ENCODE measurements at regions not wholly inside any gene's neighbourhood (a gene's known extent, or its start where the extent isn't known, plus 50 kb on each side); places are given as distances from the start of the nearest gene placed in this dataset.

- Histone ChIP-seq H3K4me1 (ENCODE audit: insufficient read depth, low read length) (no peaks in the 10 kb centered on the region), H3K27me3 (ENCODE audit: insufficient read depth, low read length) (no peaks in the 10 kb centered on the region), H3K9me3 (ENCODE audit: low read depth, low read length) (no peaks in the 10 kb centered on the region), H3K4me3 (ENCODE audit: insufficient read depth, low read length) (no peak overlapping the region), H3K79me2 (ENCODE audit: insufficient read depth, low read length) (no peaks in the 10 kb centered on the region), H3K27ac (ENCODE audit: low read depth, low read length) (no peak overlapping the region), H2AFZ (ENCODE audit: low read length) (no peak overlapping the region), H4K20me1 (ENCODE audit: insufficient read depth, low read length) (no peaks in the 10 kb centered on the region), H3K4me2 (ENCODE audit: insufficient read depth, low read length) (no peak overlapping the region), H3K36me3 (ENCODE audit: insufficient read depth, low read length) (no peaks in the 10 kb centered on the region)
- no peak for DNase-seq (ENCODE audit: insufficient read length, low spot score, missing footprints)
- no peak for TF ChIP-seq CTCF (IDR thresholded peaks at IDR 0.05; ENCODE audit: extremely low read depth, low read depth, low read length)
These were observed 701.8 kb downstream of the ZPLD1 start for GRCh38 chr3:103136621-103137020.

GRCh38 chr3:103137830-103138229, 703.0 kb downstream of the ZPLD1 start:
- H3K4me1 ChIP-seq (ENCODE audit: insufficient read depth, low read length) = no peaks in the 10 kb centered on the region
- no peak overlapping the region for H2AFZ ChIP-seq (ENCODE audit: low read length)
- H3K27me3 ChIP-seq (ENCODE audit: insufficient read depth, low read length) = no peaks in the 10 kb centered on the region
- no peaks in the 10 kb centered on the region for H3K36me3 ChIP-seq (ENCODE audit: insufficient read depth, low read length)
- H3K4me2 ChIP-seq (ENCODE audit: insufficient read depth, low read length) = no peak overlapping the region
- no peak for DNase-seq (ENCODE audit: insufficient read length, low spot score, missing footprints)
- H3K27ac ChIP-seq (ENCODE audit: low read depth, low read length) = no peak overlapping the region
- H4K20me1 ChIP-seq (ENCODE audit: insufficient read depth, low read length) = no peaks in the 10 kb centered on the region
- H3K9me3 ChIP-seq (ENCODE audit: low read depth, low read length) = no peaks in the 10 kb centered on the region
- no peaks in the 10 kb centered on the region for H3K79me2 ChIP-seq (ENCODE audit: insufficient read depth, low read length)
- no peak overlapping the region for H3K4me3 ChIP-seq (ENCODE audit: insufficient read depth, low read length)
- TF ChIP-seq CTCF (IDR thresholded peaks at IDR 0.05; ENCODE audit: extremely low read depth, low read depth, low read length) = no peak

GRCh38 chr3:103158183-103158582, 723.4 kb downstream of the ZPLD1 start:
- Histone ChIP-seq H4K20me1 (ENCODE audit: insufficient read depth, low read length) (no peaks in the 10 kb centered on the region), H3K4me2 (ENCODE audit: insufficient read depth, low read length) (no peak overlapping the region), H3K4me1 (ENCODE audit: insufficient read depth, low read length) (no peaks in the 10 kb centered on the region), H3K36me3 (ENCODE audit: insufficient read depth, low read length) (no peaks in the 10 kb centered on the region), H3K4me3 (ENCODE audit: insufficient read depth, low read length) (no peak overlapping the region), H3K79me2 (ENCODE audit: insufficient read depth, low read length) (no peaks in the 10 kb centered on the region), H3K9me3 (ENCODE audit: low read depth, low read length) (no peaks in the 10 kb centered on the region), H3K27me3 (ENCODE audit: insufficient read depth, low read length) (no peaks in the 10 kb centered on the region), H3K27ac (ENCODE audit: low read depth, low read length) (no peak overlapping the region), H2AFZ (ENCODE audit: low read length) (no peak overlapping the region)
- DNase-seq (ENCODE audit: insufficient read length, low spot score, missing footprints) = no peak
- TF ChIP-seq CTCF (IDR thresholded peaks at IDR 0.05; ENCODE audit: extremely low read depth, low read depth, low read length) = no peak

- H3K4me3 ChIP-seq (ENCODE audit: insufficient read depth, low read length) = no peak overlapping the region
- no peak overlapping the region for H3K4me2 ChIP-seq (ENCODE audit: insufficient read depth, low read length)
- no peaks in the 10 kb centered on the region for H3K27me3 ChIP-seq (ENCODE audit: insufficient read depth, low read length)
- no peaks in the 10 kb centered on the region for H3K36me3 ChIP-seq (ENCODE audit: insufficient read depth, low read length)
- no peaks in the 10 kb centered on the region for H3K9me3 ChIP-seq (ENCODE audit: low read depth, low read length)
- H3K4me1 ChIP-seq (ENCODE audit: insufficient read depth, low read length) = no peaks in the 10 kb centered on the region
- no peak for DNase-seq (ENCODE audit: insufficient read length, low spot score, missing footprints)
- H4K20me1 ChIP-seq (ENCODE audit: insufficient read depth, low read length) = no peaks in the 10 kb centered on the region
- H2AFZ ChIP-seq (ENCODE audit: low read length) = no peak overlapping the region
- no peaks in the 10 kb centered on the region for H3K79me2 ChIP-seq (ENCODE audit: insufficient read depth, low read length)
- no peak for TF ChIP-seq CTCF (IDR thresholded peaks at IDR 0.05; ENCODE audit: extremely low read depth, low read depth, low read length)
- no peak overlapping the region for H3K27ac ChIP-seq (ENCODE audit: low read depth, low read length)
These were observed 732.1 kb downstream of the ZPLD1 start for GRCh38 chr3:103166890-103167289.

Data from osteoblast (primary cell).